ENCODE measurements at regions not wholly inside any gene's neighbourhood (a gene's known extent, or its start where the extent isn't known, plus 50 kb on each side); places are given as distances from the start of the nearest gene placed in this dataset.

DNA sequence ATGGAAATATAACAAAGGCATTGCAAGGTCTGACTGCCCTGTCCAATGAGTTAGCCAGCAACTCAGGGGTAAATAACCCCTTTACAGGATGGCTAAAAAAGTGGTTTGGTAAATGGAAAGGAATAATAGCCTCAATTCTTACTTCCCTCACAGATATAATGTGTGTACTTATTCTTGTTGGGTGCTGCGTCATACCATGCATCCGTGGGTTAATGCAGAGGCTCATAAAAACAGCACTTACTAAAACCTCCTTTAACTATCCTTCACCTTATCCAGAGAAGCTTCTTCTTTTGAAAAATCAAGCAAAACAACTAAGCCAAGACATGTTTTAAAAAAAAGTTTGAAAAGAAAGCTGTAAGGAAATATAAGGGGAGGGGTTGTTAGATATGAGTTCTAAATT is 301.0 kb downstream of the PAPSS1 start:
- TF ChIP-seq, protein P1, sequence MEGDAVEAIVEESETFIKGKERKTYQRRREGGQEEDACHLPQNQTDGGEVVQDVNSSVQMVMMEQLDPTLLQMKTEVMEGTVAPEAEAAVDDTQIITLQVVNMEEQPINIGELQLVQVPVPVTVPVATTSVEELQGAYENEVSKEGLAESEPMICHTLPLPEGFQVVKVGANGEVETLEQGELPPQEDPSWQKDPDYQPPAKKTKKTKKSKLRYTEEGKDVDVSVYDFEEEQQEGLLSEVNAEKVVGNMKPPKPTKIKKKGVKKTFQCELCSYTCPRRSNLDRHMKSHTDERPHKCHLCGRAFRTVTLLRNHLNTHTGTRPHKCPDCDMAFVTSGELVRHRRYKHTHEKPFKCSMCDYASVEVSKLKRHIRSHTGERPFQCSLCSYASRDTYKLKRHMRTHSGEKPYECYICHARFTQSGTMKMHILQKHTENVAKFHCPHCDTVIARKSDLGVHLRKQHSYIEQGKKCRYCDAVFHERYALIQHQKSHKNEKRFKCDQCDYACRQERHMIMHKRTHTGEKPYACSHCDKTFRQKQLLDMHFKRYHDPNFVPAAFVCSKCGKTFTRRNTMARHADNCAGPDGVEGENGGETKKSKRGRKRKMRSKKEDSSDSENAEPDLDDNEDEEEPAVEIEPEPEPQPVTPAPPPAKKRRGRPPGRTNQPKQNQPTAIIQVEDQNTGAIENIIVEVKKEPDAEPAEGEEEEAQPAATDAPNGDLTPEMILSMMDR (IDR thresholded peaks at IDR 0.05; ENCODE audit: extremely low read depth in 1 of 2, insufficient read depth in 1 of 2, low read depth in 1 of 2, low read length in 2 of 2), result no peak
- TF ChIP-seq, protein P2, sequence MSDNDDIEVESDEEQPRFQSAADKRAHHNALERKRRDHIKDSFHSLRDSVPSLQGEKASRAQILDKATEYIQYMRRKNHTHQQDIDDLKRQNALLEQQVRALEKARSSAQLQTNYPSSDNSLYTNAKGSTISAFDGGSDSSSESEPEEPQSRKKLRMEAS (IDR thresholded peaks at IDR 0.05; ENCODE audit: insufficient read depth, insufficient read length), result no peak
- no peak for TF ChIP-seq POLR2A (IDR thresholded peaks at IDR 0.05; ENCODE audit: low read depth, low read length)
- TF ChIP-seq FOS (IDR thresholded peaks at IDR 0.05; ENCODE audit: borderline replicate concordance, insufficient read depth, low read length), result no peak
- no peak for TF ChIP-seq JUN (IDR thresholded peaks at IDR 0.05; ENCODE audit: borderline replicate concordance, insufficient read depth, insufficient read length, low read depth)
